HG03521 (cell line): ENCODE measurements at regions not wholly inside any gene's neighbourhood (a gene's known extent, or its start where the extent isn't known, plus 50 kb on each side); places are given as distances from the start of the nearest gene placed in this dataset.
A peak's percentile ranks its signal among the peaks of the same experiment; 100 is the strongest.
"Not testable (repeated sequence)": the region's sequence is repeated elsewhere in the genome, so short reads cannot be mapped to it uniquely, and the experiment has no call there.

Experiments used
- ATAC-seq: cut with Tn5 transposase; IDR thresholded peaks from one replicate; pipeline ENCODE4 v1.9.1; 2021; ENCODE audit warnings: mild to moderate bottlenecking, moderate library complexity; ENCODE audit not compliant: unreplicated experiment

GRCh38 chr3:40695848-40696247 lies 171.1 kb downstream of the ZNF621 start:
- ATAC-seq = no peak

GRCh38 chr3:40698611-40699010 lies 173.9 kb downstream of the ZNF621 start:
- ATAC-seq = not testable (repeated sequence)

GRCh38 chr3:40701016-40701588 lies 176.3 kb downstream of the ZNF621 start:
- no peak for ATAC-seq

- ATAC-seq = no peak
These were observed 179.5 kb downstream of the ZNF621 start for GRCh38 chr3:40704224-40704623.

GRCh38 chr3:40705663-40706062 lies 180.9 kb downstream of the ZNF621 start:
- ATAC-seq = no peak

- ATAC-seq = no peak
These were observed 188.5 kb downstream of the ZNF621 start for GRCh38 chr3:40713306-40713705.

- no peak for ATAC-seq
These were observed 189.0 kb downstream of the ZNF621 start for GRCh38 chr3:40713795-40714194.

- ATAC-seq = no peak
These were observed 190.1 kb downstream of the ZNF621 start for GRCh38 chr3:40714771-40715345.

- ATAC-seq = no peak
These were observed 190.8 kb downstream of the ZNF621 start for GRCh38 chr3:40715551-40715950.

GRCh38 chr3:40717471-40717870 lies 192.7 kb downstream of the ZNF621 start:
- ATAC-seq = no peak

GRCh38 chr3:40718209-40718608 lies 193.4 kb downstream of the ZNF621 start:
- peak; percentile 16 for ATAC-seq

- ATAC-seq = peak; percentile 91
These were observed 193.9 kb downstream of the ZNF621 start for GRCh38 chr3:40718681-40719080.

- ATAC-seq = no peak
These were observed 195.0 kb downstream of the ZNF621 start for GRCh38 chr3:40719660-40720287.

- ATAC-seq = no peak
These were observed 195.6 kb downstream of the ZNF621 start for GRCh38 chr3:40720341-40720740.

GRCh38 chr3:40720863-40721262 lies 196.1 kb downstream of the ZNF621 start:
- no peak for ATAC-seq

GRCh38 chr3:40723083-40723660 lies 198.4 kb downstream of the ZNF621 start:
- ATAC-seq = no peak

- ATAC-seq = no peak
These were observed 200.3 kb downstream of the ZNF621 start for GRCh38 chr3:40725031-40725430.

- no peak for ATAC-seq
These were observed 206.7 kb downstream of the ZNF621 start for GRCh38 chr3:40731445-40731844.

GRCh38 chr3:40736943-40737342 lies 212.2 kb downstream of the ZNF621 start:
- ATAC-seq = no peak

GRCh38 chr3:40737343-40737742 lies 212.6 kb downstream of the ZNF621 start:
- no peak for ATAC-seq

- ATAC-seq = no peak
These were observed 215.2 kb downstream of the ZNF621 start for GRCh38 chr3:40739971-40740370.

GRCh38 chr3:40741729-40742128 lies 217.0 kb downstream of the ZNF621 start:
- no peak for ATAC-seq
